HG03066 (cell line): ENCODE measurements at regions not wholly inside any gene's neighbourhood (a gene's known extent, or its start where the extent isn't known, plus 50 kb on each side); places are given as distances from the start of the nearest gene placed in this dataset.
"Not testable (repeated sequence)": the region's sequence is repeated elsewhere in the genome, so short reads cannot be mapped to it uniquely, and the experiment has no call there.

Experiments
- ATAC-seq: cut with Tn5 transposase; IDR thresholded peaks from one replicate; pipeline ENCODE4 v1.9.1; 2021; ENCODE audit warnings: low read depth; ENCODE audit not compliant: unreplicated experiment

DNA sequence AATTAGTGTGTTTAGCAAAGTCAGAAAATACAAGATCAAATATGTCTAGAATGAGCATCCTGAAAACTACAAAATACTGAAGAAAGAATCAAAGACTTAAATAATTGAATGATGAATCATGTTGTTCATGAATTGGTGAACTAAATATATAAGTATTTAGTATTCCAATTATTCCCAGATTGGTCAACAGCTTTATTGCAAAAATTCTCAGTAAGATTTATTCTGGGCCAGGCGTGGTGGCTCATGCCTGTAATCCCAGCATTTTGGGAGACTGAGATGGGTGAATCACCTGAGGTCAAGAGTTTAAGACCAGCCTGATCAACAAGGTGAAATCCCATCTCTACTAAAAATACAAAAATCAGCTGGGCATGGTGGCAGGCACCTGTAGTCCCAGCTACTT, 250.0 kb upstream of the NECTIN3 start:
- ATAC-seq: no peak

DNA sequence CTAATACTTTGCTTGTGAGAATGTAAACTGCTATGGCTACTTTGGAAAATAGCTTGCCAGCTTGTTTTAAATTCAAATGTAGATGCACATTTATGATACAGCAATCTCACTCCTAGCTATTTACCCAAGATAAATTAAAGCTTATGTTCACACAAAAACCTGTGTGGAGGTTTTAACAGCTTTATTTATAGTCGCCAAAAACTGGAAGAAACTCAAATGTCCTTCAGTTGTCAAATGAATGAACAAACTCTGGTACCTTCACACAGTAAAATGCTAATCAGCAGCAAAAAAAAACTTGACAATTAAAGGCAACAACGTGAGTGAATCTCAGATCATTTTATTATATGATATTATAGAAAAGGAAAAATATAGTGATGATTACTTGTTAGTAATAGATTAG, 248.6 kb upstream of the NECTIN3 start:
- no peak for ATAC-seq

DNA sequence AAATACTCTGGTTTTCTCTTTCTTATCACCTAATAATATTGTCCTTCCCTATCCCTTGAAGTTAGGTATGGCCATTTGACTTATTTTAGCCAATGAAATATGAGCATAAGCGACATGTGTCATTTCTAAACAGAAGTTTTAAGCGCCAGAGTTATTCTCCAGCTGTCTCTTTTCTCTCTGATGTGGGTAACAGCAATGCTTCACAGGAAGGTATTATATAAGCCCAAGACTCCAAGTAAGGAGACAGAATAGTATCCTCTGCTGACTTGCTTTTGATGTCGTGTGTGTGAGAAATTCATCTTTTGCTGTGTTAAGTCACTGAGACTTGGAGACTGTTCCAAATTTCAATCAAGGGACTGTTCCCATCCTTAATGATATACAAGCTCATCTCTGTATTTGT, 224.6 kb upstream of the NECTIN3 start:
- no peak for ATAC-seq

DNA sequence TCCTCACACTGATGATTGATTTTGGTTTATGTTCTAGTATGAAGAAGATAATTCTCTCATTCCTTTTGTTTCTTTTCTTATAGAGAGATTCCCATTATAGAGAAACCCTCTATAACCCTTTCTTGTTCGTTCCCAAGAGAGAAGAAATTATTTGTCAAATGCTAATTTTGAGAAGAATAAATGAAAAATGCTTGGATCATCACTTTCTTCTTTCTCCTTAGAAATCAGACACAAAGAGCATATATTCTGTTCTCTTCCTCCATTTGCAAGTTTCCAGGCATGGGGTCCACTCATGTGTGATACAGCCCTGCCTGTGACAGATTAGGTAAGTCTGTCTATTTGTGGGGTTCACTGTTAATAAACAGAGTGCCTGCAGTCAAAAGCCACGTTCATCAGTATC, 222.6 kb upstream of the NECTIN3 start:
- ATAC-seq: no peak

DNA sequence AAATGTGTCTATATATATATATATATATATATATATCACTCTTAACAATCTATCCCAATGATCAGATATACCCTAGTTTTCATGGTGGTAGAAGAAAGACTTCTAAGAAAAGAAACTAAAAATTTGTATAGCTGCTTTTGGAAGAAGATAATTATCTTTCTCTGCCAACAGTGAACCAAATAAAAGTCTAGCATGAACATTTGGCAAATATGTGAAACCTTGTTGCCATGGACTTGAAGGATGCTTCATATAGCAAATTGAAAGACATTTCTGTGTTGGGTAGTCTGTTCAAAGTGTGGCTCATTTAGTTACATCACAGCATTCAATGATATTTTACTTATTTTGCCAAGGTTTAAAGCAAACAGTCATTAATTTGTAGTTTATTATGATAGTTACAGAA, 219.9 kb upstream of the NECTIN3 start:
- ATAC-seq: no peak

DNA sequence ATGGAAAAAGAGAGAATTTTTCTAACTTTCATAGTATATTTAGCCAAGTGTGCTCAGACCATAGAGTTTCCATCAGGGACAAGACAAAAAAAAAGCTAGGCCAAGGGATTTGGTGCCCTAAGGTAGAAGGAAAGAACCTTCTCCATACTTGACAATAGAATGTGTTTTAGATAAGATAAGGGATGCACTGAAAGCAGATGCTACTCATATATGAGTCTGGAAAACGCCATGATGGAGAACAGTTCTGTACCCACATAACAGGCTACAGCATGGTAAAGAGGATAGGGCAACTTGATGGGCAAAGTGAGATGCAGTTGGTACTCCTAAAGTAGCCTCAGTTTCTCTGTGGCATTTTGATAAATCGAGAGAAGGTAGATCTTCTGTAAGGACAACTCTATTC, 216.4 kb upstream of the NECTIN3 start:
- no peak for ATAC-seq

DNA sequence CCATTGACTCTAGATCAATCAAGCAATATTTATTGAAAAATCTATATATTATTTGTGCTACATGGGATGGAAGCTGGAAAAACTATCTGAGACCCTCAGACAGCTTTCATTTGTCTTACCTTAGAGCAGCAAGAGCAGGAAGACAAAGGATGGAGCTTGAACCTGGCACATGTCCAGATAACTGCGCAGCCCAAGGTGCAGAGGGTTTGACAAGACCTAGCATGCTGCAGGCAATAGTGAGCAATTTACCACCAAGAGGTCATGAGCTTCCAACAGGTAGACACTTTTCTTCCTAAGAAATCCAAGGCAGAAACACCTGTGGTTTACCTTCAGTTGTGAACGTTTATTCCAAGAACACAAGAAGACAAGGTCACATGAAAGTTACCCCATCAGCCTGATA, 214.7 kb upstream of the NECTIN3 start:
- no peak for ATAC-seq

DNA sequence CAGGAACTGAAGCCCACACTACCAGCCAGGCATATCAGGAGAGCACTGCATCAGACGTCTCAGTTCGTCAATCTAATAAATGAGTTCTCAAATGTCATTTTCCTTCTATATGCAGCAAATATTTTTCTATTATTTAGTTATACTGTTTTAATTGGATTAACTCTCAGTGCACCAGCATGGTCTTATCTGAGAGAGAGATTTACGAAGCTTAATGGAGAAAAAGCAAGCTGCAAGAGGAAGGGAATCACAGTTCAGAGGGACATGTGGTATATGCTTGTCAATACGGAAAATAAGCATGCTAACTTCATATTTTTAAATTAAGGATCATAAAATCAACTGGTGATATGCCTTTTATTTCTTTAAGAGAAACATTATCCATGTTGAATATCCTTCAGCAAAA, 213.1 kb upstream of the NECTIN3 start:
- no peak for ATAC-seq

DNA sequence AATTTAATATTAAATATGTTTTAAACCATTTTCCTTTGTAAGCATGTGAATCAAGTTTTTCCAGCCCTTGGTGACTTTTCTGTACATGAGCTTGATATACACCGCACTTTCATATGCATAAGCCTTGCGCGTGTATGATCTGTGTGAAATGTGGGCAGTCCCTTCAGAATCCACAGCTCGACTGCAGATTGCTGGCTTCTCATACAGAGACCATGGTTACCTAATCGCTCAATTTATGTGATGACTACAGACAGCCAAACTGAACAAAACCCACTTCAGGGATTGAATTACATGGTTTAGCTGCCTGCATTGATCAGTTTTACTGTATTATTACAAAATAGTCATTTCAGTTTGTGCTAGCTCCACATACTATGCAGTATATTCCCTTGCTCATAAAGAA, 212.3 kb upstream of the NECTIN3 start:
- no peak for ATAC-seq

DNA sequence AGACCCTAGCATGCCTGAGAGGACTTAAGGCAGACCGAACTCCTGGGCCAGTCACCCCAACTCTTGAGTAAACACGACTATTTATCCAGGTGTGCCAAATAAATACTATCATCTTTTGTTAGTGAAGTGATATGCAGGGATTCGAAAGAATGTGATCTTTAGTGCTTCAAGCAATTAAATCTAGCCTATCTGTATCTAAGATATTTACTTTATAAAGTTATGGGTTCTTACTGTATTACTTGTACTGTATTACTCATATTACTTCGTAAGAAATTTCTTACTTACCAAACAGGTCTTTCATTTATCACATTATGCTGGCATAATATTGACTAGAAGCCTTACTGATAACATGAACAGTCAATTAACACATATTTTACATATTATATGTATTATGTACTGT, 211.6 kb upstream of the NECTIN3 start:
- ATAC-seq: no peak

DNA sequence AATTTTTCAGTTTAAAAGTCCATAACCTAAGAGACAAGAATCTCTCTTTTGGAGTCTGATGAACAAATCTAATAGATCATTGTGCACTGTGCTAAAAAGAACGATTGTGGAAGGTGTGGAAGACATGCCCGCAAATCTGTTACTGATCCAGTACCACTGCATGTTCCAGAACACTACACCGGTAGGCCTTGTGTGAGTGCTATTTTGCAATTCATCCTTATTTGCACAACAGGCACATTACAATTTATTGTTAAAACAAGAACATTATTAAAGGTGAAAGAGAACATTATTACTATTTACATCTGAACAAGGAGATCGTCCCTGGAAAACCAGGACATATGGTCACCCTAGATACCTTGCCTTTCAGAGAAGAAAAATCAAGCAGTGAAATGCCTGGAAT, 205.7 kb upstream of the NECTIN3 start:
- no peak for ATAC-seq

DNA sequence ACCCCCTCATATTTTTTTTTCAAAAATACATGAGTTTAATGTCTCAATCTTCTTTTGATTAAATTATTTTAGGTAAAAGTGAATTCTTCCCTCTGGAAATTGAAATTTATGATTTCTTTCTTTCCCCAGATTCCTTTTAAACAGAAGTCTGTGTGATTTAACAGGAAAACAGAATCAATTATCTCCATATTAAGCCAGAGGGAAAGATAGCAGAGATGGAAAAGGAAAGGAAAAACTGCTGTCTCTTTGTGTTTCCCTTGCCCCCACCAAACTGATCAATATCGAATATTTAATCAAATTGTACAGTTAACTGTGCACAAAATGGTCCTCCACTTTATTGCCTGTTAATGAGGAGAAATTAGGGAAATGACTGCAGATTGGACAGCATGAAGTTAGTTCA, 203.5 kb upstream of the NECTIN3 start:
- ATAC-seq: no peak

DNA sequence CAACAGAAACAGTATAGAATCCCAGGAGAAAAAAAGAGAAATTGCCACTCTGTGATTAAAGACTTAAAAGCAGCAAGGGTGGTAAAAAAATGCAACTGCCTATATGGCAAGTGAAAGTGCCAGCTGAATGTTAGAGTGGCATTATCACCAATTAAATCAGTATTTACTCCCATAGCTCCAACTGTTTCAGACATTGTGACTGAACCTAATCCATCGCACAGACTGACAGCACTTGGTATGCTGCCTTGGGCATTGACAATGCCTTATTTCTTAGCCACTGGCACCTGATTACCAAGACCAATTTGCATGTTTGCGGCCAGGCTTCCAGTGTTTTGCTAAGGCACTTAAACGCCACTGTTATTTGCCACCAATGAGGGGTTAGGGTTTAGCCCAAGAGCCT, 201.9 kb upstream of the NECTIN3 start:
- ATAC-seq: no peak

DNA sequence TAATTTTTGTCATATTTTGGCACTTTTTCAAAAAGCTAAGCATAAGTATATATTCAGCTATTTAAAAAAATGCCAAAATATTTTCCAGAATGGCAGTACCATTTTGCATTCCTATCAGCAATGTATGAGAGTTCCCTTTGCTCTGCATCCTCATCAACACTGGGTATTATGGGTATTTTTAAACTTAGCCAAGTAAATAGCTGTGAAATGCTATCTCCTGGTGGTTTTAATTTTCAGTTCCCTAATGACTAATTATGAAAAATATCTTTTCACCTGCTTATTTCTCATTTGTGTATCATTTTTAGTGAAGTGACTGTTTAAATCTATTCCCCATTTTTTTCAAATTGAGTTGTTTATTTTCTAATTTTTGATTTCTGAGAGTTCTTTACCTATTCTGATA, 199.7 kb upstream of the NECTIN3 start:
- ATAC-seq: no peak

DNA sequence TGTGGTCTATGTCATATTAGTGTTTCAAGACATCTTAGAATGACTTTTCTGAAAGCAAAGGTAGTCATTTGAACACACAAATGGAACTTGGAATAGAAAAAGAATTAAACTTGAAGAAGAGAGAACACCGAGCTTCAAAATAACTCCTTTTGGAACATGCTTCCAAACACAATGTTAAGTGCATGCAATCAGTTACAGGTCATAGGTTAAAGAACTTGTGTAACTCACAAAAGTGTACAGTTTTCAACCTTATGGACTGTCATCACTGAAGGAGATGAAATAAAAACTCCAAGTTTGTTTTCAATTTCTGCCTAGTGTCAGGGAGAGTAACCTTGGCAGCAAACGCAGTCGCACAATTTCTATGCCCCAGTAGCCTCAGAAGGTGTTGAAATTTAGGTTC, 192.9 kb upstream of the NECTIN3 start:
- ATAC-seq: no peak

DNA sequence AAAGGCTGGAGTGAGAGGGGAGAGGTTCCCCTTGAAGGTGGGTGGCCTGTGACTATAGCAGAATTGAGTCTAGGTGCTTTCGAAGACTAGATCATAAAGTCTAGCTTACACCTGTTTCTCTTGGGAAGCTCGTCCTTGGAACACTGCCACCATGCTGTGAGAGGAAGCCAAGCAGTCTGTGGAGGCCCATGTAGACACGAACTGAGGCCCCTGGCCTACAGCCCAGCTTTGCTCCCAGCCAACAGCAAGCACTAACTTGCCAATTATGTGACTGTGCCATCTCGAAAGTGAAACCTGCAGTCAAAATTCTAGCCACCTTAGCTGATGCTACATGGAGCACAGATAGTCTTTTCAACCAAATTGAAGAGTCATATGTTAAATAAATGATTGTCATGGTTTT, 190.5 kb upstream of the NECTIN3 start:
- ATAC-seq: peak; percentile 63

DNA sequence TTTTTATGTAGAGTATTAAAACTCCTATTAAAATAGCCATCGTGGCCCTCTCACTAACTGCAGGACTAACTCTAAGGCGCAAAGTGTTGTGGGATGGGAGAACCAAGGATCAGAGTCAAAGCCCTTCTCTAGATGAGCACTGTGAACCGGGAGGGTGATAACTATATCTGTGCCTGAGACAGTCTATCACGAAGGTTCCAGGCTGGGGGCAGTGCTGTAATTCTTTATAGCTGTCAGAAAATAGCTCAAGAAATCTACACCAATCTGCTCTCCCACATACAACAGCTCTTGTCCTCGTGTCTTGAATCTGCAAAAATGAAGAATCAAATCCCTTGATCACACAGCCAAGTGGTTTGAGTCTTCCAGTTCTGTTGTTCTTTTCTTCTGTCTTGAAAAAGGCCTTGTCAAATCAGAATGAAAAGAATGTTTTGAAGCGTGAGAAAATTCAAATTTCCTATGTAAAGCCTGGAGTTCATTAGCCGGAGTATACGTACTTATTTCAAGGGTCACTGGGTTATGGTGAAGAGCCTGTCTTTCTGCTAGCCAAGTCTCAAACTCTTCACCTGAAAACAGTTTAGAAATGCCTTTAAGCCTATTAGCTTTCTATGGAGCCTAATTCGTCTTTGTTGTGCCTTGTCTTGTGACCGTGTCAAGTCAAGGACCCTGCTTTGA, 185.3 kb upstream of the NECTIN3 start:
- no peak for ATAC-seq

DNA sequence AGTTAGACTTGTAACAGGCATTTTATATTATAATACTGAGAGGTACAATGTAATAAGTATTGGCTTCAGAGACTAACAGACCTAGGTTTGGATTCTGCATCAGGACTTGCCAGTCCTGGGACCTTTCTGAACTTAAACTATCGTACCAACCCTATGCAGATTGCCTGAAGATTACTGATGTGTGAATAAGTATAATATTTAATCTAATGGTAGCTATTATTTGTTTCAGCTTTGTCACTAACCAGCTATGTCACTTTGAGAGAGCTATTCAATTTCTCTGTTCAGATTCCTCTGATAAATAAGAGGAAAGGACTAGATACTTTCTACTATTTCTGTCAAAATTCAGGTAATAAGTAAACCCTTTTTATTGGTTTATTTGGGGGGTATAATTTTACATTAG, 184.4 kb upstream of the NECTIN3 start:
- ATAC-seq: no peak

DNA sequence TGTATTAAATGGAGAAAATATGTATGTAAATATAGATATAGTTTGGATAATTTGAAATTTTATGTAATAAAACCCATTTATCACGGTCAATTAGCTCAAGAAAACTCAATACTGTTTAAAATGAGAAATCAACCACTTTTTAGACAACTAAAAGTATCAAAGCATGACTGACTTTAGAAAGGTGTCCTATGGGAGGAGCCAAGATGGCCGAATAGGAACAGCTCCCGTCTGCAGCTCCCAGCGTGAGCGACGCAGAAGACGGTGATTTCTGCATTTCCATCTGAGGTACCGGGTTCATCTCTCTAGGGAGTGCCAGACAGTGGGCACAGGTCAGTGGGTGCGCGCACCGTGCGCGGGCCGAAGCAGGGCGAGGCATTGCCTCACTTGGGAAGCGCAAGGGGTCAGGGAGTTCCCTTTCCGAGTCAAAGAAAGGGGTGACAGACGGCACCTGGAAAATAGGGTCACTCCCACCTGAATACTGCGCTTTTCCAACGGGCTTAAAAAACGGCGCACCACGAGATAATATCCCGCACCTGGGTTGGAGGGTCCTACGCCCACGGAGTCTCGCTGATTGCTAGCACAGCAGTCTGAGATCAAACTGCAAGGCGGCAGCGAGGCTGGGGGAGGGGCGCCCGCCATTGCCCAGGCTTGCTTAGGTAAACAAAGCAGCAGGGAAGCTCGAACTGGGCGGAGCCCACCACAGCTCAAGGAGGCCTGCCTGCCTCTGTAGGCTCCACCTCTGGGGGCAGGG, 182.8 kb upstream of the NECTIN3 start:
- not testable (repeated sequence) for ATAC-seq

DNA sequence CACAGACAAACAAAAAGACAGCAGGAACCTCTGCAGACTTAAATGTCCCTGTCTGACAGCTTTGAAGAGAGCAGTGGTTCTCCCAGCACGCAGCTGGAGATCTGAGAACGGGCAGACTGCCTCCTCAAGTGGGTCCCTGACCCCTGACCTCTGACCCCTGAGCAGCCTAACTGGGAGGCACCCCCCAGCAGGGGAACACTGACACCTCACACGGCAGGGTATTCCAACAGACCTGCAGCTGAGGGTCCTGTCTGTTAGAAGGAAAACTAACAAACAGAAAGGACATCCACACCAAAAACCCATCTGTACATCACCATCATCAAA, 182.3 kb upstream of the NECTIN3 start:
- ATAC-seq: not testable (repeated sequence)

DNA sequence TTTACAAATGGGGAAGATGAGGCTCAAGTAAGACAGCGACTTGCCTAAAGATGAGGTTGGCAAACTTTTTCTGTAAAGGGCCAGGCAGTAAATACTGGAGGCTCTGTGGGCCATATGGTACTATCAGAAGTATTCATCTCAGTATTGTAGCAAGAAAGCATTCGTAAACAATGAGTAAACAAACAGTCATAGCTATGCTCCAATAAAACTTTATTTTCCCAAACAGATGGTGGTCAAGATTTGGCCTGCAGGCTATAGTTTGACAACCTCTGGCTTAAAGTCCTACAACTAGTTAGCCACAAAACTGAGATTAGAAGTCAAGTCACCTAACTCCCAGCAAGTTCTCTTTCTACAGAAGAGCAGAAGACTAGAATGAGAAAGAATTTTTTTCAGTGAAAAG, 177.0 kb upstream of the NECTIN3 start:
- ATAC-seq: no peak

DNA sequence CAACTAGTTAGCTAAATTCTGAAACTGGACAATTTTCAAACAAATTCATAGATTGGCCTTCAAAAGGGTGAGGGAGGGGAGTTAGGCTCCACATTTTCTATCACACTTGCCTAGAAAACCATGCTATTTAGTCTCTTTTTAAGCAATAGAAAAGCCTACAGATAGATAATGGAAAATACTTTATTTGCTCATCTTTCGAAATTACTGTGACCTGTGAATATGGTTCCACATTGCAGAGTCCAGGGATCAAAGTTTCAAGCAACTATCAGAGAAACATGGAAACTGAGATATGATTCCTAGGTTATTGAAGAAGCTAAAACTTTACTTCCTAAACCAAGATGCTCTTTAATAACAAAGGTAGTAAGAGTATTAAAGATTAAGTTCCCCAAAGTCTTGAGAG, 176.6 kb upstream of the NECTIN3 start:
- ATAC-seq: no peak

DNA sequence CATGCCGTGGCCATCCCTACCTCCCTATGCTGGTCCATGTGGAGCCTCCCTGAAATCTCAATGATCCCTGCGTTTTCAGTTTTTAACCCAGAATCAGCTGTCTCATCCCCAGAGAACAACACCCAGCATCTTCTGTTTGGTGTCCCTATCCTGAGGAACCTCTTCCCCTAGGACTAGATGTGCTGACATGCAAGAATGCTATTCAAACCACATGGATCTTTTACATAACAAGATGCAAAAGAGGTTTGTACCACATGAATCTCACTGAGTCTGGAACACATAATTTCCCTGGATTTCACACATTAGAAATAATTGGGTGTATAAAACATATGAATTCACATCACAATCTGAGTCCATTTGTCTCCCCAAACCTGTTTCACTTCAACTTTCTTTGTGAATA, 174.6 kb upstream of the NECTIN3 start:
- no peak for ATAC-seq
